ENCODE measurements at regions not wholly inside any gene's neighbourhood (a gene's known extent, or its start where the extent isn't known, plus 50 kb on each side); places are given as distances from the start of the nearest gene placed in this dataset.

DNA sequence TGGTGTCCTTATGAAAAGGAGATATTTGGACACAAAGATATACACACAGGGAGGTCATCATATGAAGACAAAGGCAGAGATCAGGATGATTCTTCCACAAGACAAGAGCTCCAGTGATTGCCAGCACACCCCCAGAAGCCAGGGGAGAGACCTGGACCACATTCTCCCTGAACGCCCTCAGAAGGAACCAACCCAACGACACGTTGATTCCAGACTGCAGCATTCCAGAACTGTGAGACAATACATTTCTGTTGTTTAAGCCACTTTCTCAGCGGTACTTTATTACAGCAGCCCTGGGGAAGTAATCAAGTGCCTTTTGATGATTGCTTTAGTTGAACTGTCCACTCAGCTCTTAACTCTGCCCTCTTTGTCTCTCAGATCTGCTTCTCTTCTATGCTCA, 285.5 kb upstream of the SMARCA2 start:
- TF ChIP-seq POLR2A (IDR thresholded peaks at IDR 0.05) (no peak), EP300 (IDR thresholded peaks at IDR 0.05) (no peak)
- TF ChIP-seq, protein P1, sequence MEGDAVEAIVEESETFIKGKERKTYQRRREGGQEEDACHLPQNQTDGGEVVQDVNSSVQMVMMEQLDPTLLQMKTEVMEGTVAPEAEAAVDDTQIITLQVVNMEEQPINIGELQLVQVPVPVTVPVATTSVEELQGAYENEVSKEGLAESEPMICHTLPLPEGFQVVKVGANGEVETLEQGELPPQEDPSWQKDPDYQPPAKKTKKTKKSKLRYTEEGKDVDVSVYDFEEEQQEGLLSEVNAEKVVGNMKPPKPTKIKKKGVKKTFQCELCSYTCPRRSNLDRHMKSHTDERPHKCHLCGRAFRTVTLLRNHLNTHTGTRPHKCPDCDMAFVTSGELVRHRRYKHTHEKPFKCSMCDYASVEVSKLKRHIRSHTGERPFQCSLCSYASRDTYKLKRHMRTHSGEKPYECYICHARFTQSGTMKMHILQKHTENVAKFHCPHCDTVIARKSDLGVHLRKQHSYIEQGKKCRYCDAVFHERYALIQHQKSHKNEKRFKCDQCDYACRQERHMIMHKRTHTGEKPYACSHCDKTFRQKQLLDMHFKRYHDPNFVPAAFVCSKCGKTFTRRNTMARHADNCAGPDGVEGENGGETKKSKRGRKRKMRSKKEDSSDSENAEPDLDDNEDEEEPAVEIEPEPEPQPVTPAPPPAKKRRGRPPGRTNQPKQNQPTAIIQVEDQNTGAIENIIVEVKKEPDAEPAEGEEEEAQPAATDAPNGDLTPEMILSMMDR (IDR thresholded peaks at IDR 0.05) = no peak
